ENCODE measurements at regions not wholly inside any gene's neighbourhood (a gene's known extent, or its start where the extent isn't known, plus 50 kb on each side); places are given as distances from the start of the nearest gene placed in this dataset.
A peak's percentile ranks its signal among the peaks of the same experiment; 100 is the strongest.

GRCh38 chr21:35652196-35652595 lies 408.1 kb downstream of the SETD4 start:
- H3K4me3 ChIP-seq (ENCODE audit: low read length), result no peak overlapping the region
- no peak for DNase-seq (ENCODE audit: low read depth)
- no peak overlapping the region for H3K9ac ChIP-seq (ENCODE audit: low read length)
- no peaks in the 10 kb centered on the region for H3K36me3 ChIP-seq (ENCODE audit: control insufficient read depth, insufficient read depth, low read length, severe bottlenecking)
- peaks cover 6% of the 10 kb centered on the region for H3K4me1 ChIP-seq (ENCODE audit: control insufficient read depth, insufficient read depth, low read length)
- H3K27me3 ChIP-seq (replicated peaks; ENCODE audit: control insufficient read depth, insufficient read depth, low read length), result no peaks in the 10 kb centered on the region
- H3K9me3 ChIP-seq (ENCODE audit: control insufficient read depth, low read length), result no peaks in the 10 kb centered on the region

GRCh38 chr21:35651196-35651595 lies 409.1 kb downstream of the SETD4 start:
- Histone ChIP-seq H3K36me3 (ENCODE audit: control insufficient read depth, insufficient read depth, low read length, severe bottlenecking) (no peaks in the 10 kb centered on the region), H3K4me1 (ENCODE audit: control insufficient read depth, insufficient read depth, low read length) (peaks cover 16% of the 10 kb centered on the region), H3K4me3 (ENCODE audit: low read length) (no peak overlapping the region), H3K9me3 (ENCODE audit: control insufficient read depth, low read length) (no peaks in the 10 kb centered on the region), H3K9ac (ENCODE audit: low read length) (no peak overlapping the region), H3K27me3 (replicated peaks; ENCODE audit: control insufficient read depth, insufficient read depth, low read length) (no peaks in the 10 kb centered on the region)
- no peak for DNase-seq (ENCODE audit: low read depth)

- no peak overlapping the region for H3K9ac ChIP-seq (ENCODE audit: low read length)
- DNase-seq (ENCODE audit: low read depth), result peak; percentile 33
- no peaks in the 10 kb centered on the region for H3K9me3 ChIP-seq (ENCODE audit: control insufficient read depth, low read length)
- no peaks in the 10 kb centered on the region for H3K27me3 ChIP-seq (replicated peaks; ENCODE audit: control insufficient read depth, insufficient read depth, low read length)
- peaks cover 21% of the 10 kb centered on the region for H3K4me1 ChIP-seq (ENCODE audit: control insufficient read depth, insufficient read depth, low read length)
- no peak overlapping the region for H3K4me3 ChIP-seq (ENCODE audit: low read length)
- no peaks in the 10 kb centered on the region for H3K36me3 ChIP-seq (ENCODE audit: control insufficient read depth, insufficient read depth, low read length, severe bottlenecking)
Measured at GRCh38 chr21:35649186-35649585, 411.1 kb downstream of the SETD4 start.

GRCh38 chr21:35648512-35648911 lies 411.8 kb downstream of the SETD4 start:
- H3K36me3 ChIP-seq (ENCODE audit: control insufficient read depth, insufficient read depth, low read length, severe bottlenecking), result no peaks in the 10 kb centered on the region
- H3K4me1 ChIP-seq (ENCODE audit: control insufficient read depth, insufficient read depth, low read length), result peaks cover 21% of the 10 kb centered on the region
- DNase-seq (ENCODE audit: low read depth), result no peak
- H3K9me3 ChIP-seq (ENCODE audit: control insufficient read depth, low read length), result no peaks in the 10 kb centered on the region
- no peak overlapping the region for H3K4me3 ChIP-seq (ENCODE audit: low read length)
- H3K27me3 ChIP-seq (replicated peaks; ENCODE audit: control insufficient read depth, insufficient read depth, low read length), result no peaks in the 10 kb centered on the region
- no peak overlapping the region for H3K9ac ChIP-seq (ENCODE audit: low read length)

GRCh38 chr21:35646606-35647005 lies 413.7 kb downstream of the SETD4 start:
- Histone ChIP-seq H3K4me1 (ENCODE audit: control insufficient read depth, insufficient read depth, low read length) (peaks cover 34% of the 10 kb centered on the region), H3K36me3 (ENCODE audit: control insufficient read depth, insufficient read depth, low read length, severe bottlenecking) (no peaks in the 10 kb centered on the region), H3K9me3 (ENCODE audit: control insufficient read depth, low read length) (no peaks in the 10 kb centered on the region), H3K4me3 (ENCODE audit: low read length) (no peak overlapping the region), H3K9ac (ENCODE audit: low read length) (no peak overlapping the region), H3K27me3 (replicated peaks; ENCODE audit: control insufficient read depth, insufficient read depth, low read length) (no peaks in the 10 kb centered on the region)
- peak; percentile 56 for DNase-seq (ENCODE audit: low read depth)

GRCh38 chr21:35645991-35646390 lies 414.3 kb downstream of the SETD4 start:
- DNase-seq (ENCODE audit: low read depth), result no peak
- Histone ChIP-seq H3K4me1 (ENCODE audit: control insufficient read depth, insufficient read depth, low read length) (peaks cover 36% of the 10 kb centered on the region), H3K9me3 (ENCODE audit: control insufficient read depth, low read length) (no peaks in the 10 kb centered on the region), H3K9ac (ENCODE audit: low read length) (no peak overlapping the region), H3K27me3 (replicated peaks; ENCODE audit: control insufficient read depth, insufficient read depth, low read length) (no peaks in the 10 kb centered on the region), H3K4me3 (ENCODE audit: low read length) (no peak overlapping the region), H3K36me3 (ENCODE audit: control insufficient read depth, insufficient read depth, low read length, severe bottlenecking) (no peaks in the 10 kb centered on the region)

GRCh38 chr21:35644523-35644922 lies 415.8 kb downstream of the SETD4 start:
- no peaks in the 10 kb centered on the region for H3K27me3 ChIP-seq (replicated peaks; ENCODE audit: control insufficient read depth, insufficient read depth, low read length)
- H3K9me3 ChIP-seq (ENCODE audit: control insufficient read depth, low read length), result no peaks in the 10 kb centered on the region
- H3K4me3 ChIP-seq (ENCODE audit: low read length), result no peak overlapping the region
- H3K9ac ChIP-seq (ENCODE audit: low read length), result no peak overlapping the region
- peaks cover 43% of the 10 kb centered on the region for H3K4me1 ChIP-seq (ENCODE audit: control insufficient read depth, insufficient read depth, low read length)
- no peak for DNase-seq (ENCODE audit: low read depth)
- H3K36me3 ChIP-seq (ENCODE audit: control insufficient read depth, insufficient read depth, low read length, severe bottlenecking), result no peaks in the 10 kb centered on the region

GRCh38 chr21:35643176-35643575 lies 417.1 kb downstream of the SETD4 start:
- Histone ChIP-seq H3K36me3 (ENCODE audit: control insufficient read depth, insufficient read depth, low read length, severe bottlenecking) (no peaks in the 10 kb centered on the region), H3K4me1 (ENCODE audit: control insufficient read depth, insufficient read depth, low read length) (peaks cover 38% of the 10 kb centered on the region), H3K27me3 (replicated peaks; ENCODE audit: control insufficient read depth, insufficient read depth, low read length) (no peaks in the 10 kb centered on the region), H3K9ac (ENCODE audit: low read length) (no peak overlapping the region), H3K9me3 (ENCODE audit: control insufficient read depth, low read length) (no peaks in the 10 kb centered on the region), H3K4me3 (ENCODE audit: low read length) (no peak overlapping the region)
- DNase-seq (ENCODE audit: low read depth), result peak; percentile 34

- Histone ChIP-seq H3K4me3 (ENCODE audit: low read length) (no peak overlapping the region), H3K27me3 (replicated peaks; ENCODE audit: control insufficient read depth, insufficient read depth, low read length) (no peaks in the 10 kb centered on the region), H3K9ac (ENCODE audit: low read length) (no peak overlapping the region), H3K36me3 (ENCODE audit: control insufficient read depth, insufficient read depth, low read length, severe bottlenecking) (no peaks in the 10 kb centered on the region), H3K9me3 (ENCODE audit: control insufficient read depth, low read length) (no peaks in the 10 kb centered on the region), H3K4me1 (ENCODE audit: control insufficient read depth, insufficient read depth, low read length) (peaks cover 45% of the 10 kb centered on the region)
- peak; percentile 79 for DNase-seq (ENCODE audit: low read depth)
Measured at GRCh38 chr21:35641271-35642016, 418.9 kb downstream of the SETD4 start.

GRCh38 chr21:35637431-35637830 lies 422.9 kb downstream of the SETD4 start:
- no peak overlapping the region for H3K9ac ChIP-seq (ENCODE audit: low read length)
- DNase-seq (ENCODE audit: low read depth), result peak; percentile 22
- no peak overlapping the region for H3K4me3 ChIP-seq (ENCODE audit: low read length)
- H3K4me1 ChIP-seq (ENCODE audit: control insufficient read depth, insufficient read depth, low read length), result peaks cover 46% of the 10 kb centered on the region
- H3K27me3 ChIP-seq (replicated peaks; ENCODE audit: control insufficient read depth, insufficient read depth, low read length), result no peaks in the 10 kb centered on the region
- no peaks in the 10 kb centered on the region for H3K9me3 ChIP-seq (ENCODE audit: control insufficient read depth, low read length)
- no peaks in the 10 kb centered on the region for H3K36me3 ChIP-seq (ENCODE audit: control insufficient read depth, insufficient read depth, low read length, severe bottlenecking)

- no peak overlapping the region for H3K4me3 ChIP-seq (ENCODE audit: low read length)
- DNase-seq (ENCODE audit: low read depth), result no peak
- H3K9me3 ChIP-seq (ENCODE audit: control insufficient read depth, low read length), result no peaks in the 10 kb centered on the region
- peaks cover 37% of the 10 kb centered on the region for H3K4me1 ChIP-seq (ENCODE audit: control insufficient read depth, insufficient read depth, low read length)
- H3K9ac ChIP-seq (ENCODE audit: low read length), result no peak overlapping the region
- no peaks in the 10 kb centered on the region for H3K27me3 ChIP-seq (replicated peaks; ENCODE audit: control insufficient read depth, insufficient read depth, low read length)
- H3K36me3 ChIP-seq (ENCODE audit: control insufficient read depth, insufficient read depth, low read length, severe bottlenecking), result no peaks in the 10 kb centered on the region
Measured at GRCh38 chr21:35635994-35636393, 424.3 kb downstream of the SETD4 start.

- Histone ChIP-seq H3K9me3 (ENCODE audit: control insufficient read depth, low read length) (no peaks in the 10 kb centered on the region), H3K4me1 (ENCODE audit: control insufficient read depth, insufficient read depth, low read length) (peaks cover 30% of the 10 kb centered on the region), H3K36me3 (ENCODE audit: control insufficient read depth, insufficient read depth, low read length, severe bottlenecking) (no peaks in the 10 kb centered on the region), H3K27me3 (replicated peaks; ENCODE audit: control insufficient read depth, insufficient read depth, low read length) (no peaks in the 10 kb centered on the region), H3K4me3 (ENCODE audit: low read length) (no peak overlapping the region), H3K9ac (ENCODE audit: low read length) (no peak overlapping the region)
- DNase-seq (ENCODE audit: low read depth), result peak; percentile 76
Measured at GRCh38 chr21:35635261-35635660, 425.1 kb downstream of the SETD4 start.
